OCI-LY7 (cell line): ENCODE measurements at regions not wholly inside any gene's neighbourhood (a gene's known extent, or its start where the extent isn't known, plus 50 kb on each side); places are given as distances from the start of the nearest gene placed in this dataset.

ENCODE experiments used
- BruUV-seq: library from RNA; stranded (reverse); fragments of 400-500 nt; replicated peaks from 2 replicates; lab custom pipeline; 2021; lab: Mats Ljungman, UMichigan
- CTCF ChIA-PET: fragments of 300-600 bp; sonication (Branson Sonifier 250); formaldehyde crosslinking; loops from one replicate; lab custom pipeline; 2022; ENCODE audit warnings: antibody characterized with exemption; ENCODE audit not compliant: unreplicated experiment; lab: Charles Lee
- POLR2A ChIA-PET: fragments of 300-600 bp; sonication (Branson Sonifier 250); formaldehyde crosslinking; loops from one replicate; lab custom pipeline; 2022; ENCODE audit warnings: antibody characterized with exemption; lab: Charles Lee
- DNase-seq: peaks from one replicate; pipeline ENCODE4 v3.0.0-alpha.2; 2015; ENCODE audit warnings: low spot score
- H2AFZ ChIP-seq: fragments of 200-600 bp; sonication (generic), shearing (Covaris generic); 2 replicates; pipeline ENCODE4 v1.6.1; 2014; ENCODE audit warnings: mild to moderate bottlenecking, antibody characterized with exemption, low read length, moderate library complexity
- H3K27ac ChIP-seq: fragments of 200-600 bp; sonication (generic); 2 replicates; pipeline ENCODE4 v1.5.1; 2014; ENCODE audit warnings: mixed run types, low read depth, mild to moderate bottlenecking, moderate library complexity, low read length, inconsistent platforms; ENCODE audit not compliant: poor library complexity, severe bottlenecking
- H3K36me3 ChIP-seq: fragments of 200-600 bp; sonication (generic); 2 replicates; pipeline ENCODE4 v1.6.1; 2014; ENCODE audit warnings: mild to moderate bottlenecking, antibody characterized with exemption, low read length, moderate library complexity, mixed read lengths; ENCODE audit not compliant: insufficient read depth
- H3K4me1 ChIP-seq: fragments of 200-600 bp; sonication (generic); 2 replicates; pipeline ENCODE4 v1.5.1; 2014; ENCODE audit warnings: mild to moderate bottlenecking, low read length; ENCODE audit not compliant: insufficient read depth, poor library complexity, severe bottlenecking
- H3K4me2 ChIP-seq: fragments of 200-600 bp; sonication (generic); 2 replicates; pipeline ENCODE4 v1.6.1; 2014; ENCODE audit warnings: mild to moderate bottlenecking, low read length
- H3K4me3 ChIP-seq: fragments of 200-600 bp; sonication (generic); 2 replicates; pipeline ENCODE4 v1.5.1; 2014; ENCODE audit warnings: mild to moderate bottlenecking, low read depth, low read length; ENCODE audit not compliant: poor library complexity, severe bottlenecking
- H3K79me2 ChIP-seq: fragments of 200-600 bp; sonication (generic); 2 replicates; pipeline ENCODE4 v1.6.1; 2016; ENCODE audit warnings: low read depth, mild to moderate bottlenecking, low read length, moderate library complexity, mixed read lengths; ENCODE audit not compliant: insufficient read depth
- H3K9me2 ChIP-seq: fragments of 200-600 bp; sonication (generic); 2 replicates; pipeline ENCODE4 v1.6.1; 2016; ENCODE audit warnings: mild to moderate bottlenecking, low read length, mixed read lengths; ENCODE audit not compliant: insufficient read depth
- H3K9me3 ChIP-seq: fragments of 200-600 bp; sonication (generic); 2 replicates; pipeline ENCODE4 v1.6.1; 2014; ENCODE audit warnings: mild to moderate bottlenecking, mixed run types, low read length, mixed read lengths
- H4K20me1 ChIP-seq: fragments of 200-600 bp; sonication (generic); 2 replicates; pipeline ENCODE4 v1.6.1; 2014; ENCODE audit warnings: mild to moderate bottlenecking, antibody characterized with exemption, low read length, moderate library complexity, mixed read lengths; ENCODE audit not compliant: insufficient read depth
- CTCF ChIP-seq: fragments of 200-600 bp; sonication (generic); conservative IDR thresholded peaks from 2 replicates; pipeline ENCODE4 v1.5.1; 2014; ENCODE audit warnings: mild to moderate bottlenecking, antibody characterized with exemption, low read length, moderate library complexity, mixed read lengths
- EZH2phosphoT487 ChIP-seq: fragments of 200-600 bp; sonication (generic); IDR thresholded peaks from 2 replicates; pipeline ENCODE4 v1.6.1; 2018; ENCODE audit warnings: low read depth, borderline replicate concordance, mild to moderate bottlenecking, mixed run types, antibody characterized with exemption, low read length, moderate library complexity, mixed read lengths
- intact Hi-C: fragments of 100-400 bp; cut with micrococcal nuclease; formaldehyde crosslinking; loops from one replicate; pipeline ENCODE4 v1.10.0; 2022; ENCODE audit not compliant: unreplicated experiment

DNA sequence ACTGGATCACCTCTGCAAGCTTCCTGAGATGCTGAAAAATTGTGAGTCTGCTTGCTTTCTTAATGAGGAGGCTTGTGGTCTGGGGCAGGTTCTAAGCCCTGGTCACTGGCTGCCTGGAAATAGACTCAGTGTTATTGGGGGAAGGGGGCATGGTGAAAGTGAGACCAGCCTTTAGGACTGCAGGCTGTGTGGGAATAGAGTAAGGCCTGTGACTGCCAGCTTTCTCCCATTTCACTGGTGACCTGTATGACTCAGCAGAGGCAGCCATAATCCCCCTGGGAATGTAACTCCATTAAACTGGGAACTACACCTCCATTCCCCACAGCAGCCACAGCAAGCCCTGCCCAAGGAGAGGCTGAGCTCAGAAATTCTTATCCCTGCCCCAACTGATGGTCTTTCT, 55.9 kb upstream of the IL15 start:
- Histone ChIP-seq H3K79me2 (no peaks in the 10 kb centered on the region), H3K4me2 (no peak overlapping the region), H3K27ac (no peak overlapping the region), H3K9me3 (no peaks in the 10 kb centered on the region), H3K4me3 (no peak overlapping the region), H4K20me1 (no peaks in the 10 kb centered on the region), H3K9me2 (no peaks in the 10 kb centered on the region), H3K4me1 (no peaks in the 10 kb centered on the region), H2AFZ (no peak overlapping the region), H3K36me3 (no peaks in the 10 kb centered on the region)
- no peak for DNase-seq
- POLR2A ChIA-PET: no interaction called here
- no peak for TF ChIP-seq EZH2phosphoT487
- TF ChIP-seq CTCF: no peak
- no TSS peak for BruUV-seq
- intact Hi-C loops: no loop called here
- CTCF ChIA-PET: no interaction called here
